GM12892 (cell line): ENCODE measurements at regions not wholly inside any gene's neighbourhood (a gene's known extent, or its start where the extent isn't known, plus 50 kb on each side); places are given as distances from the start of the nearest gene placed in this dataset.

Experiments used
- POLR2A ChIP-seq: IDR thresholded peaks from 2 replicates; pipeline ENCODE4 v1.6.1; 2011; ENCODE audit warnings: low read depth, low read length, control low read depth
- POLR2AphosphoS5 ChIP-seq: IDR thresholded peaks from 2 replicates; pipeline ENCODE4 v1.6.1; 2011; ENCODE audit warnings: low read depth, low read length, control low read depth
- TAF1 ChIP-seq: IDR thresholded peaks from 2 replicates; pipeline ENCODE4 v1.6.1; 2011; ENCODE audit warnings: low read depth, mild to moderate bottlenecking, control low read depth, low read length, borderline replicate concordance

DNA sequence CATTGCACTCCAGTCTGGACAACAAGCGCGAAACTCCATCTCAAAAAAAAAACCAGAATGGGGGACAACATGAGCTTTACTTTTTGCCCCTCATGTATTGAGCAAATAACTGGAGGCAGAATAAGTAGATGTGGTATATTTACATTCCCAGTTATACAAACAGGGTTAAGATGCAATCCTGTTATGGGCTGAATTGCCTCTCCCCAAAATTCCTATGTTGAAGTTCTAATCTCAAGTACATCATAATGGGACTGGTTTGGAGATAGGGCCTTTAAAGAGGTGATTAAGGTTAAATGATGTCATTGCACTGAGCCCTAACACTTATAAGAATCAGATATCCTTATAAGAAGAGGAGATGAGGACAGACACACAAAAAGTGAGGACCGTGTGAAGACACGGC is 319.8 kb upstream of the KLHL29 start:
- TF ChIP-seq POLR2AphosphoS5 (no peak), TAF1 (no peak), POLR2A (no peak)
